ENCODE measurements at regions not wholly inside any gene's neighbourhood (a gene's known extent, or its start where the extent isn't known, plus 50 kb on each side); places are given as distances from the start of the nearest gene placed in this dataset.

- no peak for TF ChIP-seq CTCF (IDR thresholded peaks at IDR 0.05)
- Histone ChIP-seq H3K9ac (no peak overlapping the region), H3K4me3 (ENCODE audit: low read depth, low read length) (no peak overlapping the region), H3K79me2 (no peaks in the 10 kb centered on the region), H3K36me3 (ENCODE audit: control insufficient read depth, insufficient read depth, low read length) (no peaks in the 10 kb centered on the region), H3K9me3 (ENCODE audit: control insufficient read depth, low read length) (no peaks in the 10 kb centered on the region), H2AFZ (no peak overlapping the region), H3K27me3 (ENCODE audit: control insufficient read depth, insufficient read depth, low read length) (no peaks in the 10 kb centered on the region), H3K27ac (no peak overlapping the region), H3K4me2 (ENCODE audit: low read length) (no peak overlapping the region), H3K4me1 (no peaks in the 10 kb centered on the region)
Measured at GRCh38 chr2:175442441-175442840, 260.9 kb upstream of the ATP5MC3 start.

DNA sequence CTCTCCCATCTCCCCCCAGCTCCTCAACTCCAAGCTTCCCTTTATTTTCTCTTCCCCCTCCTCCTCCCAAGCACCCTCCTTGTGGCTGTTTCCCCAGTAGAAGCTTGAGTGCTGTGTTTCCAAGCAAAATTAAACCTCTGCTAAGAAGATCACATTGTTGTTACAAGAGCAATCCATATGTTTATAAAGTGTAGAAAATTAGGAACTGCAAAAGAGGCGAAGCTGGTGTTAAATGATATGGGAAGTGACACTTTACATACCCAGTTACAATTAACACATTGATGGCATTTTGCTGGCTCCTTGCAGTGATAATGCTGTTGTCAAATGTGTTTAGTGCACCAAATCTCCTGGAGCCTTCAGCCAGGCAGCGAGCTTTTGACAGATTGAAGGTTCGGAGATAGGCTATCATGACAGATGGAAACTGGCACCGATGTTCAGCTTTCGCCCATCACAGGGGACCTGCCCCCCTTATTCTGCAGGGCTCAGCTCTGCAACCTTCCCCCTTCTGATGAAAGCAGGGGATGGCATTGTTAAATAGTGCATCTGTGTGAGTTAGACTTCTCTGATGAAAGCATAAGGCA, 259.8 kb upstream of the ATP5MC3 start:
- Histone ChIP-seq H3K4me1 (no peaks in the 10 kb centered on the region), H3K9me3 (ENCODE audit: control insufficient read depth, low read length) (no peaks in the 10 kb centered on the region), H3K4me2 (ENCODE audit: low read length) (no peak overlapping the region)

GRCh38 chr2:175439416-175439815, 257.9 kb upstream of the ATP5MC3 start:
- Histone ChIP-seq H3K79me2 (no peaks in the 10 kb centered on the region), H3K27me3 (ENCODE audit: control insufficient read depth, insufficient read depth, low read length) (no peaks in the 10 kb centered on the region), H3K4me3 (ENCODE audit: low read depth, low read length) (no peak overlapping the region), H3K4me1 (no peaks in the 10 kb centered on the region), H2AFZ (no peak overlapping the region), H3K9me3 (ENCODE audit: control insufficient read depth, low read length) (no peaks in the 10 kb centered on the region), H3K4me2 (ENCODE audit: low read length) (no peak overlapping the region), H3K36me3 (ENCODE audit: control insufficient read depth, insufficient read depth, low read length) (no peaks in the 10 kb centered on the region), H3K27ac (no peak overlapping the region), H3K9ac (no peak overlapping the region)
- TF ChIP-seq CTCF (IDR thresholded peaks at IDR 0.05), result no peak

More for the DNA sequence above, 259.8 kb upstream of the ATP5MC3 start:
- Histone ChIP-seq H3K4me3 (ENCODE audit: low read depth, low read length) (no peak overlapping the region), H3K27ac (no peak overlapping the region), H3K27me3 (ENCODE audit: control insufficient read depth, insufficient read depth, low read length) (no peaks in the 10 kb centered on the region), H3K9ac (no peak overlapping the region), H3K36me3 (ENCODE audit: control insufficient read depth, insufficient read depth, low read length) (no peaks in the 10 kb centered on the region), H3K79me2 (no peaks in the 10 kb centered on the region), H2AFZ (no peak overlapping the region)
- TF ChIP-seq CTCF (IDR thresholded peaks at IDR 0.05), result no peak

GRCh38 chr2:175437167-175437566, 255.7 kb upstream of the ATP5MC3 start:
- no peak overlapping the region for H3K9ac ChIP-seq
- no peak for TF ChIP-seq CTCF (IDR thresholded peaks at IDR 0.05)
- H2AFZ ChIP-seq, result no peak overlapping the region
- H3K4me2 ChIP-seq (ENCODE audit: low read length), result no peak overlapping the region
- H3K79me2 ChIP-seq, result no peaks in the 10 kb centered on the region
- H3K9me3 ChIP-seq (ENCODE audit: control insufficient read depth, low read length), result no peaks in the 10 kb centered on the region
- no peaks in the 10 kb centered on the region for H3K4me1 ChIP-seq
- no peak overlapping the region for H3K27ac ChIP-seq
- H3K4me3 ChIP-seq (ENCODE audit: low read depth, low read length), result no peak overlapping the region
- H3K27me3 ChIP-seq (ENCODE audit: control insufficient read depth, insufficient read depth, low read length), result no peaks in the 10 kb centered on the region
- H3K36me3 ChIP-seq (ENCODE audit: control insufficient read depth, insufficient read depth, low read length), result no peaks in the 10 kb centered on the region

GRCh38 chr2:175436076-175436475, 254.6 kb upstream of the ATP5MC3 start:
- TF ChIP-seq CTCF (IDR thresholded peaks at IDR 0.05), result no peak
- Histone ChIP-seq H3K27ac (no peak overlapping the region), H3K36me3 (ENCODE audit: control insufficient read depth, insufficient read depth, low read length) (no peaks in the 10 kb centered on the region), H3K79me2 (no peaks in the 10 kb centered on the region), H3K9me3 (ENCODE audit: control insufficient read depth, low read length) (no peaks in the 10 kb centered on the region), H3K4me2 (ENCODE audit: low read length) (no peak overlapping the region), H2AFZ (no peak overlapping the region), H3K27me3 (ENCODE audit: control insufficient read depth, insufficient read depth, low read length) (no peaks in the 10 kb centered on the region), H3K9ac (no peak overlapping the region), H3K4me3 (ENCODE audit: low read depth, low read length) (no peak overlapping the region), H3K4me1 (no peaks in the 10 kb centered on the region)

All from parathyroid adenoma (tissue), 2 donors.